MM.1S (cell line): ENCODE measurements at regions not wholly inside any gene's neighbourhood (a gene's known extent, or its start where the extent isn't known, plus 50 kb on each side); places are given as distances from the start of the nearest gene placed in this dataset.
"Not testable (repeated sequence)": the region's sequence is repeated elsewhere in the genome, so short reads cannot be mapped to it uniquely, and the experiment has no call there.

Experiments used
- DNase-seq: peaks from one replicate; pipeline ENCODE4 v3.0.0-alpha.2; 2015
- H2AFZ ChIP-seq: fragments of 300-600 bp; sonication (generic); 2 replicates; pipeline ENCODE4 v1.6.0; 2016; ENCODE audit warnings: antibody characterized with exemption, low read length
- H3F3A ChIP-seq: fragments of 300-600 bp; sonication (generic); 2 replicates; pipeline ENCODE4 v1.6.1; 2016; ENCODE audit warnings: mild to moderate bottlenecking, antibody characterized with exemption, low read length, moderate library complexity, mixed read lengths; ENCODE audit not compliant: insufficient read depth
- H3K27ac ChIP-seq: fragments of 300-600 bp; sonication (generic); 2 replicates; pipeline ENCODE4 v1.5.1; 2016; ENCODE audit warnings: mild to moderate bottlenecking, low read length
- H3K27me3 ChIP-seq: fragments of 300-600 bp; sonication (generic); replicated peaks from 2 replicates; pipeline ENCODE4 v1.6.0; 2016; ENCODE audit warnings: low read length; ENCODE audit not compliant: insufficient read depth
- H3K36me3 ChIP-seq: fragments of 300-600 bp; sonication (generic); replicated peaks from 2 replicates; pipeline ENCODE4 v1.6.1; 2016; ENCODE audit warnings: mild to moderate bottlenecking, low read length, mixed read lengths; ENCODE audit not compliant: insufficient read depth
- H3K4me1 ChIP-seq: fragments of 300-600 bp; sonication (generic); 2 replicates; pipeline ENCODE4 v1.6.1; 2016; ENCODE audit warnings: low read length, mixed read lengths
- H3K4me2 ChIP-seq: fragments of 300-600 bp; sonication (generic); 2 replicates; pipeline ENCODE4 v1.6.0; 2016; ENCODE audit warnings: low read depth, low read length
- H3K4me3 ChIP-seq: fragments of 300-600 bp; sonication (generic); 2 replicates; pipeline ENCODE4 v1.5.1; 2016; ENCODE audit warnings: low read length, mixed read lengths
- H3K79me2 ChIP-seq: fragments of 300-600 bp; sonication (generic); 2 replicates; pipeline ENCODE4 v1.6.1; 2016; ENCODE audit warnings: mixed run types, low read length, mixed read lengths
- H3K9ac ChIP-seq: fragments of 300-600 bp; sonication (generic); 2 replicates; pipeline ENCODE4 v1.6.1; 2016; ENCODE audit warnings: low read length, mixed read lengths
- H3K9me2 ChIP-seq: fragments of 300-600 bp; sonication (generic); replicated peaks from 2 replicates; pipeline ENCODE4 v1.6.1; 2016; ENCODE audit warnings: mild to moderate bottlenecking, low read length, mixed read lengths; ENCODE audit not compliant: insufficient read depth
- H3K9me3 ChIP-seq: fragments of 300-600 bp; sonication (generic); replicated peaks from 2 replicates; pipeline ENCODE4 v1.6.1; 2016; ENCODE audit warnings: mild to moderate bottlenecking, low read length, mixed read lengths; ENCODE audit not compliant: insufficient read depth
- H4K20me1 ChIP-seq: fragments of 300-600 bp; sonication (generic); 2 replicates; pipeline ENCODE4 v1.6.1; 2016; ENCODE audit warnings: mild to moderate bottlenecking, low read length, moderate library complexity, mixed read lengths; ENCODE audit not compliant: insufficient read depth
- EZH2 ChIP-seq: fragments of 300-600 bp; sonication (generic); optimal IDR thresholded peaks from 2 replicates; pipeline ENCODE3; 2017; ENCODE audit warnings: low read depth, mild to moderate bottlenecking, antibody characterized with exemption, low read length, mixed read lengths
- EZH2phosphoT487 ChIP-seq: fragments of 300-600 bp; sonication (generic); IDR thresholded peaks from 2 replicates; pipeline ENCODE4 v1.6.1; 2018; ENCODE audit warnings: antibody characterized with exemption, low read length
- TF ChIP-seq, protein P1 (sequence below): fragments of 300-600 bp; sonication (generic); IDR thresholded peaks from 2 replicates; pipeline ENCODE4 v1.5.1; 2016; ENCODE audit warnings: antibody characterized with exemption, low read length, mixed read lengths

DNA sequence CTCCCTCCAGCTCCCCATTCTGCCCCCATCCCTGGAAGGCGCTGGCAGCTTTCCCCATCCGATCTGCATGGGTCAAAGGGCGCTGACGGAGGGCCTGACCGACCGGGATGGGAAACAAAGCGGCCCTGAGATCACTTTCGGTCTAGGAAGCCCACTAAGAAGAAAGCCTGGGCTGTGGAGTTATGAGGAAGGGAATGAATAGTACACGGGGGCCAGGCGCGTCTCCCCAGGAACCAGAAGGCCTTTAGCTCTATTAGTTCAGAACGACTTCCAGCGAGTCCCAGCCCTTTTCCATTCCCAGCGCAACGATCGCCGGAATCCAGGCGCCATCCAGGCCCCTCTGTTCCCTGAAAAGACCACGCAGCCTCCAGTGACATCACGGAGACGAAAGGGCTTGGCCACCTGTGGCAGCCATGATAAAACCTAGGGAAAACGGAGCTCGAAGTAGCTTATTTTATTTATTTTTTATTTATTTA is 70.1 kb upstream of the CCDC180 start:
- no peak for TF ChIP-seq EZH2phosphoT487
- TF ChIP-seq, protein P1, sequence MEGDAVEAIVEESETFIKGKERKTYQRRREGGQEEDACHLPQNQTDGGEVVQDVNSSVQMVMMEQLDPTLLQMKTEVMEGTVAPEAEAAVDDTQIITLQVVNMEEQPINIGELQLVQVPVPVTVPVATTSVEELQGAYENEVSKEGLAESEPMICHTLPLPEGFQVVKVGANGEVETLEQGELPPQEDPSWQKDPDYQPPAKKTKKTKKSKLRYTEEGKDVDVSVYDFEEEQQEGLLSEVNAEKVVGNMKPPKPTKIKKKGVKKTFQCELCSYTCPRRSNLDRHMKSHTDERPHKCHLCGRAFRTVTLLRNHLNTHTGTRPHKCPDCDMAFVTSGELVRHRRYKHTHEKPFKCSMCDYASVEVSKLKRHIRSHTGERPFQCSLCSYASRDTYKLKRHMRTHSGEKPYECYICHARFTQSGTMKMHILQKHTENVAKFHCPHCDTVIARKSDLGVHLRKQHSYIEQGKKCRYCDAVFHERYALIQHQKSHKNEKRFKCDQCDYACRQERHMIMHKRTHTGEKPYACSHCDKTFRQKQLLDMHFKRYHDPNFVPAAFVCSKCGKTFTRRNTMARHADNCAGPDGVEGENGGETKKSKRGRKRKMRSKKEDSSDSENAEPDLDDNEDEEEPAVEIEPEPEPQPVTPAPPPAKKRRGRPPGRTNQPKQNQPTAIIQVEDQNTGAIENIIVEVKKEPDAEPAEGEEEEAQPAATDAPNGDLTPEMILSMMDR: no peak
- no peak for TF ChIP-seq EZH2

DNA sequence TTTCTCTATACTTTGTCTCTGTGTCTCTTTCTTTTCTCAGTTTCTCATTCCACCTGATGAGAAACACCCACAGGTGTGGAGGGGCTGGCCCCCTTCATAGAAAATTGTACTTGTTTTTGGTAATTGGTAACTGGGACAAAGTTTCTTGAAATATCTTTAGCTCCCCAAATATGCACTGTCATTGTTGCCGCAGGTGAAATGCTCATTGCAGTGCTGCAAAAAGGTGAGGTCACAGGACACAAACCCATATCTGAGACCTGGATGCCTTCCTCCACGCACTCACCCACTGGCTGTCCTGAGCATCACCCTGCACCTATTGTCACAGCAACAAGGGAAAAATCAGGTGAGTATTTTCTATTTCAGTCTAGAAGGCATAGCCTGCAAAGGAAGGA is 74.5 kb upstream of the CCDC180 start:
- not testable (repeated sequence) for H3K27ac ChIP-seq, H3K4me3 ChIP-seq, H4K20me1 ChIP-seq, H3K36me3 ChIP-seq, H3K4me1 ChIP-seq, H3K9ac ChIP-seq, H2AFZ ChIP-seq, H3K27me3 ChIP-seq, H3K9me2 ChIP-seq, H3K79me2 ChIP-seq, H3F3A ChIP-seq, H3K4me2 ChIP-seq, H3K9me3 ChIP-seq, DNase-seq

More for the DNA sequence above, 70.1 kb upstream of the CCDC180 start:
- no peaks in the 10 kb centered on the region for H4K20me1 ChIP-seq
- H3K4me1 ChIP-seq: no peaks in the 10 kb centered on the region
- H3K9ac ChIP-seq: peak overlapping the region; percentile 12; the same call in 1 of the 2 replicates
- H3K79me2 ChIP-seq: peaks cover 9% of the 10 kb centered on the region; the same call in 1 of the 2 replicates
- H3K27ac ChIP-seq: no peak overlapping the region; the same call in 1 of the 2 replicates
- DNase-seq: no peak
- peak overlapping the region; percentile 50 for H3K4me2 ChIP-seq
- H3K9me2 ChIP-seq: no peaks in the 10 kb centered on the region
- H3K9me3 ChIP-seq: no peaks in the 10 kb centered on the region
- H3K36me3 ChIP-seq: no peaks in the 10 kb centered on the region
- H3K4me3 ChIP-seq: peak overlapping the region; percentile 74; the same call in 1 of the 2 replicates
- peak overlapping the region; percentile 95 for H2AFZ ChIP-seq
- H3K27me3 ChIP-seq: no peaks in the 10 kb centered on the region
- peaks cover 14% of the 10 kb centered on the region for H3F3A ChIP-seq

DNA sequence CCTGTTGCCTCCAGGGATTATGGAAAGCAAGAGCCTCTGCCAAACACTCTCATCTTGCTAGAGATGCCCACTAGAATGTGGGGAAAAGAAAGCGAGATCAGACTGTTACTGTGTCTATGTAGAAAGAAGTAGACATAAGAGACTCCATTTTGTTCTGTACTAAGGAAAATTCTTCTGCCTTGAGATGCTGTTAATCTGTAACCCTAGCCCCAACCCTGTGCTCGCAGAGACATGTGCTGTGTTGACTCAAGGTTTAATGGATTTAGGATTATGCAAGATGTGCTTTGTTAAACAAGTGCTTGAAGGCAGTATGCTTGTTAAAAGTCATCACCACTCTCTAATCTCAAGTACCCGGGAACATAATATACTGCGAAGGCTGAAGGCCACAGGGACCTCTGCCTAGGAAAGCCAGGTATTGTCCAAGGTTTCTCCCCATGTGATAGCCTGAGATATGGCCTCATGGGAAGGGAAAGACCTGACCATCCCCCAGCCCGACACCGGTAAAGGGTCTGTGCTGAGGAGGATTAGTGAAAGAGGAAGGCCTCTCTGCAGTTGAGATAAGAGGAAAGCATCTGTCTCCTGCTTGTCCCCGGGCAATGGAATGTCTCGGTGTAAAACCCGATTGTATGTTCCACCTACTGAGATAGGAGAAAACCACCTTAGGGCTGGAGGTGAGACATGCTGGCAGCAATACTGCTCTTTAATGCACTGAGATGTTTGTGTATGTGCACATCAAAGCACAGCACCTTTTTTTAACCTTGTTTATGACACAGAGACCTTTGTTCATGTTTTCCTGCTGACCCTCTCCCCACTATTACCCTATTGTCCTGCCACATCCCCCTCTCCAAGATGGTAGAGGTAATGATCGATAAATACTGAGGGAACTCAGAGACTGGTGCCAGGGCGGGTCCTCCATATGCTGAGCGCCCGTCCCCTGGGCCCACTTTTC is 75.1 kb upstream of the CCDC180 start:
- H4K20me1 ChIP-seq, H3F3A ChIP-seq, DNase-seq, H3K27me3 ChIP-seq, H3K79me2 ChIP-seq, H3K4me2 ChIP-seq, H3K4me3 ChIP-seq, H2AFZ ChIP-seq, H3K27ac ChIP-seq, H3K36me3 ChIP-seq, H3K9ac ChIP-seq, H3K9me3 ChIP-seq, H3K9me2 ChIP-seq, H3K4me1 ChIP-seq: not testable (repeated sequence)

DNA sequence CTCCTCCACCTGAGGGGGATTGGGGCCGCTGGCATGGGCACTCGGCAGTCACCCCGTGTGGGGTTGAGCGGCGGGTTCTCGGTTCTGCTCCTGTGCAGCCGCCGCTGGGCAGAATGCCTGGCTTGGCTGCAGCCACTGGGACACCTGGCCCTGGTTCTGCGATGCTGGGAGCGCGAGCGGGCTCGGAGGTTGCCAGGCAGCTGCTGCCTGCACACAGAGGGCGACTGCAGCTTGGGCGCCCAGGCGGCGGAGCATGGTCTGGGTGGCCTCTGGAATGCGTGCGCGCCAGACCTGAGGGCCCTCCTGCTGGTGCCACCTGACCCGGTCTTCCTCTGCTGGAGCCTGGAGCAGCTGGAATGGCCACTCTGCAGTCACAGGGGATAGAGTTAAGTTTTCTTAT is 85.1 kb upstream of the CCDC180 start:
- H3K9ac ChIP-seq: not testable (repeated sequence)

More for the DNA sequence above, 85.1 kb upstream of the CCDC180 start:
- H3K9me3 ChIP-seq, H3K4me1 ChIP-seq, H3K9me2 ChIP-seq, H3K79me2 ChIP-seq, H3F3A ChIP-seq, H4K20me1 ChIP-seq, H3K27ac ChIP-seq, H3K36me3 ChIP-seq, H3K27me3 ChIP-seq, DNase-seq: not testable (repeated sequence)
- Histone ChIP-seq H3K4me2 (peak overlapping the region; percentile 54; the same call in 1 of the 2 replicates), H2AFZ (0 out of 2 replicates have a peak overlapping the region, but pooled peaks have one; percentile 23), H3K4me3 (peak overlapping the region; percentile 36; the same call in 1 of the 2 replicates)
